Thyroid gland (tissue), 4 donors: ENCODE measurements at regions not wholly inside any gene's neighbourhood (a gene's known extent, or its start where the extent isn't known, plus 50 kb on each side); places are given as distances from the start of the nearest gene placed in this dataset.

Experiments used
- DNase-seq, 2 donors: peaks; one replicate each; pipeline ENCODE4 v3.0.0-alpha.2; 2019
- H3K27ac ChIP-seq, 3 donors: fragments of 200-600 bp; sonication (generic); 1 replicate in 2 of 3; 2 replicates in 1 of 3; pipeline ENCODE4 v1.5.1; 2016 to 2019; ENCODE audit warnings: mild to moderate bottlenecking in 1 of 3, moderate library complexity in 1 of 3
- H3K27me3 ChIP-seq: fragments of 200-600 bp; sonication (generic); one replicate; pipeline ENCODE4 v1.5.1; 2019
- H3K36me3 ChIP-seq, 2 donors: fragments of 200-600 bp; sonication (generic); one replicate each; pipeline ENCODE4 v1.5.1; 2016 to 2019
- H3K4me1 ChIP-seq, 2 donors: fragments of 200-600 bp; sonication (generic); one replicate each; pipeline ENCODE4 v1.5.1; 2017 to 2019
- H3K4me3 ChIP-seq, 3 donors: fragments of 200-600 bp; sonication (generic); replicated peaks in 1 of 3; 1 replicate in 2 of 3; 2 replicates in 1 of 3; pipeline ENCODE4 v1.5.1; 2016; ENCODE audit warnings: mild to moderate bottlenecking in 1 of 3
- H3K9me3 ChIP-seq: fragments of 200-600 bp; sonication (generic); one replicate; pipeline ENCODE4 v1.5.1; 2017
- POLR2A ChIP-seq, 2 donors: fragments of 450-650 bp; IDR thresholded peaks; one replicate each; pipeline ENCODE4 v1.6.1; 2017; ENCODE audit warnings: antibody characterized with exemption in 2 of 2, mild to moderate bottlenecking in 2 of 2, moderate library complexity in 1 of 2
- WGBS, 2 donors: methylation state at CpG; one replicate each; pipeline ENCODE4 v1.1.5; 2017; 5-methylcytosine and 5-hydroxymethylcytosine counted together
- intact Hi-C: fragments of 100-400 bp; cut with DNase I; formaldehyde crosslinking; loops from one replicate; pipeline ENCODE4 v1.15.1; 2023
- TF ChIP-seq, protein P1 (sequence below), 6 experiments: fragments of 200-600 bp in 3 of 6; fragments of 450-650 bp in 3 of 6; sonication (generic) in 3 of 6; IDR thresholded peaks; one replicate each; pipeline ENCODE4 v1.5.1; 2016 to 2019; ENCODE audit warnings: antibody characterized with exemption in 6 of 6, mild to moderate bottlenecking in 2 of 6, inconsistent platforms in 1 of 6, moderate library complexity in 1 of 6

GRCh38 chr1:105830571-105831146 lies 1225.8 kb upstream of the PRMT6 start:
- DNase-seq: no peak
- no peaks in the 10 kb centered on the region for H3K9me3 ChIP-seq
- 61 to 63% methylated on average over 3 of the region's 3 CpGs for WGBS, 2 donors
- TF ChIP-seq, protein P1, sequence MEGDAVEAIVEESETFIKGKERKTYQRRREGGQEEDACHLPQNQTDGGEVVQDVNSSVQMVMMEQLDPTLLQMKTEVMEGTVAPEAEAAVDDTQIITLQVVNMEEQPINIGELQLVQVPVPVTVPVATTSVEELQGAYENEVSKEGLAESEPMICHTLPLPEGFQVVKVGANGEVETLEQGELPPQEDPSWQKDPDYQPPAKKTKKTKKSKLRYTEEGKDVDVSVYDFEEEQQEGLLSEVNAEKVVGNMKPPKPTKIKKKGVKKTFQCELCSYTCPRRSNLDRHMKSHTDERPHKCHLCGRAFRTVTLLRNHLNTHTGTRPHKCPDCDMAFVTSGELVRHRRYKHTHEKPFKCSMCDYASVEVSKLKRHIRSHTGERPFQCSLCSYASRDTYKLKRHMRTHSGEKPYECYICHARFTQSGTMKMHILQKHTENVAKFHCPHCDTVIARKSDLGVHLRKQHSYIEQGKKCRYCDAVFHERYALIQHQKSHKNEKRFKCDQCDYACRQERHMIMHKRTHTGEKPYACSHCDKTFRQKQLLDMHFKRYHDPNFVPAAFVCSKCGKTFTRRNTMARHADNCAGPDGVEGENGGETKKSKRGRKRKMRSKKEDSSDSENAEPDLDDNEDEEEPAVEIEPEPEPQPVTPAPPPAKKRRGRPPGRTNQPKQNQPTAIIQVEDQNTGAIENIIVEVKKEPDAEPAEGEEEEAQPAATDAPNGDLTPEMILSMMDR (IDR thresholded peaks at IDR 0.05): no peak
- no peak for TF ChIP-seq POLR2A (IDR thresholded peaks at IDR 0.05)
- H3K27me3 ChIP-seq: no peaks in the 10 kb centered on the region
- H3K36me3 ChIP-seq: no peaks in the 10 kb centered on the region
- no peaks in the 10 kb centered on the region for H3K4me1 ChIP-seq
- intact Hi-C loops: no loop called here
- no peak overlapping the region for H3K4me3 ChIP-seq
- no peak overlapping the region for H3K27ac ChIP-seq

GRCh38 chr1:105838071-105838470 lies 1218.4 kb upstream of the PRMT6 start:
- TF ChIP-seq, protein P1 (IDR thresholded peaks at IDR 0.05): no peak
- TF ChIP-seq POLR2A (IDR thresholded peaks at IDR 0.05): no peak
- Histone ChIP-seq H3K27me3 (no peaks in the 10 kb centered on the region), H3K27ac (no peak overlapping the region), H3K4me3 (no peak overlapping the region), H3K36me3 (no peaks in the 10 kb centered on the region), H3K9me3 (no peaks in the 10 kb centered on the region), H3K4me1 (no peaks in the 10 kb centered on the region)
- no peak for DNase-seq
- intact Hi-C loops: no loop called here

GRCh38 chr1:105865546-105865945 lies 1190.9 kb upstream of the PRMT6 start:
- H3K27me3 ChIP-seq: no peaks in the 10 kb centered on the region
- 88 to 93% methylated on average over 2 of the region's 2 CpGs for WGBS, 2 donors
- DNase-seq: no peak
- H3K9me3 ChIP-seq: no peaks in the 10 kb centered on the region
- no peaks in the 10 kb centered on the region for H3K36me3 ChIP-seq
- intact Hi-C loops: no loop called here
- TF ChIP-seq, protein P1 (IDR thresholded peaks at IDR 0.05): no peak
- no peak for TF ChIP-seq POLR2A (IDR thresholded peaks at IDR 0.05)
- H3K4me1 ChIP-seq: no peaks in the 10 kb centered on the region
- no peak overlapping the region for H3K27ac ChIP-seq
- no peak overlapping the region for H3K4me3 ChIP-seq

DNA sequence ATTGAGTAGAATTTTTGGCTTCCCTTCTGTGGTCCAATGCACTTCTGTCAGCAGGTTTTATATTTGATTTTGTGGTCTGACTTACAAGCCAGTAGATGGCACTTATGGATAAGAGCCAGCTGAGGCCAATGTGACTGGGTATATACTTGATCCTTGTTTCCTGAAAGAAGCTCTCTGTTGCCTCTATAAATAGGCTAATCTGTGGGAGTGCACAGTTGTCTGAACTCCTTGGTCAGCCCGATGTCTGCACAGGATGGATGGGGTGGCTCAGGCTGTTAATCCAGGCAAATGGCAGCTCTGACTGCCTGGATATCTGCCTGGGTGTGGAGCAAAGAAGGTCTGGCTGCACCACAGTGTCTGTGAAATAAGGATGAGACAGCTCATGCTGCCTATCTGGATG lies 1183.7 kb upstream of the PRMT6 start:
- Histone ChIP-seq H3K4me1 (no peaks in the 10 kb centered on the region), H3K36me3 (no peaks in the 10 kb centered on the region), H3K27me3 (no peaks in the 10 kb centered on the region), H3K9me3 (no peaks in the 10 kb centered on the region), H3K4me3 (no peak overlapping the region), H3K27ac (no peak overlapping the region)
- TF ChIP-seq, protein P1 (IDR thresholded peaks at IDR 0.05): no peak
- TF ChIP-seq POLR2A (IDR thresholded peaks at IDR 0.05): no peak
- 89 to 100% methylated on average over 1 of the region's 1 CpG for WGBS, 2 donors
- intact Hi-C loops: no loop called here
- DNase-seq: no peak

DNA sequence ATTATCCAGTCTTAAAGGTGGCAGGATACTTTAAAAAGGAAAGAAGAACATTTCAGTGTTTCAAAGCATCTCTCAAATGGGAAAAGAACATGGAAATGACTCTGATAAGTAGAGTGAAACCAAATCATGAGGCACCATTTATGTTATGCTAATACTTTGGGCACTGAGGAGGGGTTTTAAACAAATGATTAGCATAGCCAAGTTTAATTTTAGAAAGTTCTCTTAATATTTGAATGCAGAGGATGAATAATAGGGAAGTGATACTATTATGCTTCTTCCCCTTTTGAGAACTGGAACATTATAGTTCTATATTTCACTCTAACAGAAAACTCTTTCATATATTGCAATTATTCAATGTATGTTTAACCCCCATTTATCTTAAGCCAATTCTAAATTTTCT lies 1181.9 kb upstream of the PRMT6 start:
- intact Hi-C loops: no loop called here
- no peaks in the 10 kb centered on the region for H3K36me3 ChIP-seq
- no peaks in the 10 kb centered on the region for H3K4me1 ChIP-seq
- DNase-seq: no peak
- no peak overlapping the region for H3K27ac ChIP-seq
- no peak overlapping the region for H3K4me3 ChIP-seq
- H3K27me3 ChIP-seq: no peaks in the 10 kb centered on the region
- TF ChIP-seq POLR2A (IDR thresholded peaks at IDR 0.05): no peak
- TF ChIP-seq, protein P1 (IDR thresholded peaks at IDR 0.05): no peak
- H3K9me3 ChIP-seq: no peaks in the 10 kb centered on the region
